Stimulated activated CD4-positive, alpha-beta T cell treated with anti-CD3 and anti-CD28 coated beads, TNF-alpha, amount 100 ng/mL, for 24 hours (primary cell): ENCODE measurements at regions not wholly inside any gene's neighbourhood (a gene's known extent, or its start where the extent isn't known, plus 50 kb on each side); places are given as distances from the start of the nearest gene placed in this dataset.
"Not testable (repeated sequence)": the region's sequence is repeated elsewhere in the genome, so short reads cannot be mapped to it uniquely, and the experiment has no call there.

Source experiments
- DNase-seq, 3 experiments: peaks; one replicate each; pipeline ENCODE4 v3.0.0-alpha.2; 2020; ENCODE audit warnings: low read depth in 3 of 3

DNA sequence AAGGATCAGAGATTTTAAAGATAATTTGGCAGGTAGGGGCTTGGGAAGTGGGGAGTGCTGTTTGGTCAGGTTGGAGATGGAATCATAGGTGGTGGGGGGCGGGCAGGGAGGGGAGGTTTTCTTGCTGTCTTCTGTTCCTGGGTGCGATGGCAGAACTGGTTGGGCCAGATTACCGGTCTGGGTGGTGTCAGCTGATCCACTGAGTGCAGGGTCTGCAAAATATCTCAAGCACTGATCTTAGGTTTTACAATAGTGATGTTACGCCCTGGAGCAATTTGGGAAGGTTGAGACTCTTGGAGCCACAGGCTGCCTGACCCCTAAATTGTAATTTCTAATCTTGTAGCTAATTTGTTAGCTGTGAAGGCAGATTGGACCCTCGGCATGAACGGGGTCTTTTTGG is 78.0 kb upstream of the PARP8 start:
- DNase-seq, result not testable (repeated sequence)

DNA sequence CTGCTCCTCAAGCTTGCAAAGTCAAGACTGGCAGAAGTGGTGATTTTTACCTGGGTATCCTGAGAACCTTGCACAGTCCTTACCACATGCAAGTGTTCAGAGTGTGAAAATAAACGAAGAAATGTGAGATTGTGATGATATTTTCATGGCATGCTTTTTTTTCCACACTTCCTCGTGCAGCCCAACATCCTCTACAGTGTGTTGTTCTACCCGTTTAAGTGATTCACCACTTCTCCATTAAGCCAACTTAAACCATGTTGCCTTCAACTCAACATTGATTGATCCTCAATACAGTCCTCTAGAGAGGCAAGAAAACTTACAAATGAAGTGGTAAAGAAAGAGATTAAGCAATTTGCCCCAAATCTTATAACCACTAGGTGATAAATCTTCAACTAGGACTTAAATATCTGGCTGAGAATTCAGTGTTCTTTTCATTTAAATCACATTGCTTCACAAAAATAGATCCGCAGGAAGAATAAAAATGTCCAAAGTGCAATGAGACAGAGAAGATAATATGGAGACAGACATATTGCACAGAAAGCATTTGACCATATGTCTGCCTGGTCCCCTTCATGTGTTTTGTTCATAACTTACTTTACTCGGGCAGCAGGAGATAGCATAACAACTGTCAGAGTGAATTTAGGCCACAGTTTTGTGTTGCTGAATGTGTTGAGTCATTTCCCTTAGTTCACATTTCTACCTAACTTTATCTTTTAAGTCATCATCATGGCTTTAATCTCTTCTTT is 75.8 kb upstream of the PARP8 start:
- not testable (repeated sequence) for DNase-seq

DNA sequence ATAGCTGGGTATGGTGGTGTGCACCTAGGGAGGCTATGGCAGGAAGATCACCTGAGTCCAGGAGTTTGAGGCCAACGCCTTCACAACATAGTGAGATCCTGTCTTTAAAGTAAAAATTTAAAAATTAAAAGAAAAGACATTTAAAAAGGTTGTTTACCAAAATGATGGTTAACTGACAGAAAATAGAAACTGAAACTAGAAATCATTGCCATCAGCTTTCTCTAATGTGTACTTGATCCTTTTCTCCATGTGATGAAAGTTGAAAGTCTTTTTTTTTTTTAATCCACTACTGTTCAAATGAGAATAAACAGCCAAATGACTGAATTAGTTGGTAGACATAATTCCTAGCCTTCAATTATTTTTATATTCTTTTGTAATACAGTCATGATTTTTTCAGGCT is 75.1 kb upstream of the PARP8 start:
- not testable (repeated sequence) for DNase-seq

DNA sequence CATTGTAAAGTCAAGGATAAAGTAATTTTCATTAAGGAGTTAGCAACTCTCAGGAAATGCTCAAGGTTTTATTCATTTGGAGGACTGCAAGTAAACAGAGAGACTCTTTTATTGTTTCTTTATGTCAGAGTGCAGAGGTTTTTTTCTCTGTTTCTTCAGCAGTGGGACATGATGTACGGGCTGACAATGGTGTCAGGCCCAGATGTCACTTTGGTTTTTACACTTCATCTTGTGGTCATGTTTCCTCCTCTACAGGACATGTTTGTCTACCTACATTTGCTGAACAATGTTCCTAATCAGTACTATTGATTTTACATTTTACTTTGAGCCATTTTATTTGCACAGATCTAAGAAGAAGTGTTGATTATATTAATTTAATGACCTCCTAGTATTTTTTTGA is 72.8 kb upstream of the PARP8 start:
- DNase-seq, result no peak

DNA sequence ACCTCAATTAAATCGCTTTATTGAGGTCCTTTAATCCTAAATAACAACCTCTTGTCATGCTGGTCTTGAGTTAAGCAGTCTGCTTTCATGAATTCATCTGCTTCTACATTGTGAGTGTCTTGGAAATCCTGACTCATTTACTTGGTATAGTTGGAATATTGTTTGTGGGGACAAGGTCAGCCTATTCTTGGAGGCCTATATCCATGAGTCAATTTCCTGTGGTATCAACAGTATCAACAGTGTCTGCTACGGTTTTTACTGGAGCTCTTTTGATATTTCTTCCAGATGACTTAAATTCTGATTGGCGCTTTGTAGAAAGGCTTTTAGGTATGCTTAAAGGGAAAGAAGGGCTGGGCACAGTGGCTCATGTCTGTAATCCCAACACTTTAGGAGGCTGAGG is 71.2 kb upstream of the PARP8 start:
- no peak for DNase-seq

DNA sequence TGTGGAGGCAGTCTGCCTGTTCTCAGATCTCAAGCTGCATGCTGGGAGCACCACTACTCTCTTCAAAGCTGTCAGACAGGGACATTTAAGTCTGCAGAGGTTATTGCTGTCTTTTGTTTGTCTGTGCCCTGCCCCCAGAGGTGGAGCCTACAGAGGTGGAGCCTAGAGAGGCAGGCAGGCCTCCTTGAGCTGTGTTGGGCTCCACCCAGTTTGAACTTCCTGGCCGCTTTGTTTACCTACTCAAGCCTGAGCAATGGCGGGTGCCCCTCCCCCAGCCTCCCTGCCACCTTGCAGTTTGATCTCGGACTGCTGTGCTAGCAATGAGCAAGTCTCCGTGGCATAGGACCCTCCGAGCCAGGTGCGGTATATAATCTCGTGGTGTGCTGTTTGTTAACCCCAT is 64.9 kb upstream of the PARP8 start:
- DNase-seq, result peak in 1 of 3 experiments; percentile 7

DNA sequence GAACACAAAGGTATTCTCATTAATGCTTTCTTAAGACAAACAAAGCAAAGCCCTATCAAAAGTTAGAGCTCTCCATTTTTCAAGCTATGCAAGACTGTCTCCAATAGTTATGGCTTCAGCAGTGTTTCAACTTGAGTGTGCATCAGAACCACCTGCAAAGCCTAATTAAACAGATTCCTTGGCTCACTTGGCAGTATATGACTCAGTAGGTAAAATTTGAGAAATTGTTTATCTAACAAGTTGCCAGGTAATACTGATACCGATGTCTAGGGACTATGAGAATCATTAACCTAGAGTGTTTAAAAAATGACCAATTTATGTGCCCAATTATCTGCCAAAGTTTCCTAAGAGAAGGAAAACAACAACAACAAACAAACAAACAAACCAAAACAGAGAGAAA is 60.3 kb upstream of the PARP8 start:
- no peak for DNase-seq

DNA sequence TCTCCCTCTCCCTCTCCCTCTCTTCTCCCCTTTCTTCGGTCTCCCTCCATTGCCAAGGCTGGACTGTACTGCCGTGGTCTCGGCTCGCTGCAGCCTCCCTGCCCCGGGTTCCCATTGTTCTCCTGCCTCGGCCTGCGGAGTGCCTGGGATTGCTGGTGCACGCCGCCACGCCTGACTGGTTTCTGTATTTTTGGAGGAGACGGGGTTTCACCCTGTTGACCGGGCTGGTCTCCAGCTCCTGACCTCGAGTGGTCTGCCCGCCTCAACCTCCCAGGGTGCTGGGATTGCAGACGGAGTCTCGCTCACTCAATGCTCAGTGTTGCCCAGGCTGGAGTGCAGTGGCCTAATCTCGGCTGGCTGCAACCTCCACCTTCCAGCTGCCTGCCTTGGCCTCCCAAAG is 59.0 kb upstream of the PARP8 start:
- DNase-seq, result not testable (repeated sequence)

DNA sequence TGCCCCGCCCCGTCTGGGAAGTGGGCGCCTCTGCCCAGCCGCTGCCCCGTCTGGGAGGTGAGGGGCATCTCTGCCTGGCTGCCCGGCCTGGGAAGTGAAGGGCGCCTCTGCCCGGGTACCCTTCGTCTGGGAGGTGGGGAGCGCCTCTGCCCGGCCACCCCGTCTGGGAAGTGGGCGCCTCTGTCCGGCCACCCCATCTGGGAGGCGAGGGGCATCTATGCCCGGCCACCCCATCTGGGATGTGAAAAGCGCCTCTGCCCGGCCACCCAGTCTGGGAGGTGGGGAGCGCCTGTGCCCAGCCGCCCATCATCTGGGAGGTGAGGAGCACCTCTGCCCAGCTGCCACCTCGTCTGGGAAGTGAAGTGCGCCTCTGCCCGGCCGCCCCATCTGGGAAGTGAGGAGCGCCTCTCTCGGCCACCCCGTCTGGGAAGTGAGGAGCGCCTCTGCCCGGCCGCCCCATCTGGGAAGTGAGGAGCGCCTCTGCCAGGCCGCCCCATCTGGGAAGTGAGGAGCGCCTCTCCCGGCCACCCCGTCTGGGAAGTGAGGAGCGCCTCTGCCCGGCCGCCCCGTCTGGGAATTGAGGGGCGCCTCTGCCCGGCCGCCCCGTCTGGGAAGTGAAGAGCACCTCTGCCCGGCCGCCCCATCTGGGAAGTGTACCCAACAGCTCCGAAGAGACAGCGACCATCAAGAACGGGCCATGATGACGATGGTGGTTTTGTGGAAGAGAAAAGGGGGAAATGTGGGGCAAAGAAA is 58.3 kb upstream of the PARP8 start:
- DNase-seq, result not testable (repeated sequence)

DNA sequence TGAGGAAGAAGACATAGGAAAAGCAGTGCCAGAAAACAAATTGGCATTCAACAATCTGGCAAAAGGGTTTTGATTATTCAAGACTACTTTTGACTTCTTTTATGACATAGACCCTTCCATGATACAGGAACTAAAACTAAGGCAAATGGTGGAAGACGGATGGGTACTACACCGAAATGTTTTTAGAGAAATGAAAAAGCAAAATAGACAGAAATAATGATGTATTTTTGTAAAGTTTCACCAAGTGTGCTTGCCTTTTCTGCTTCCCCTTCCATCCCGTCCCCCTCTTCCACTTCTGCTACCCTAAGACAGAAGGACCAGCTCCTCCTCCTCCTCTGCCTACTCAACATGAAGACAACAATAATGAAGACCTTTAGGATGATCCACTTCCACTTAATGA is 53.4 kb upstream of the PARP8 start:
- not testable (repeated sequence) for DNase-seq
